ENCODE measurements at regions not wholly inside any gene's neighbourhood (a gene's known extent, or its start where the extent isn't known, plus 50 kb on each side); places are given as distances from the start of the nearest gene placed in this dataset.

DNA sequence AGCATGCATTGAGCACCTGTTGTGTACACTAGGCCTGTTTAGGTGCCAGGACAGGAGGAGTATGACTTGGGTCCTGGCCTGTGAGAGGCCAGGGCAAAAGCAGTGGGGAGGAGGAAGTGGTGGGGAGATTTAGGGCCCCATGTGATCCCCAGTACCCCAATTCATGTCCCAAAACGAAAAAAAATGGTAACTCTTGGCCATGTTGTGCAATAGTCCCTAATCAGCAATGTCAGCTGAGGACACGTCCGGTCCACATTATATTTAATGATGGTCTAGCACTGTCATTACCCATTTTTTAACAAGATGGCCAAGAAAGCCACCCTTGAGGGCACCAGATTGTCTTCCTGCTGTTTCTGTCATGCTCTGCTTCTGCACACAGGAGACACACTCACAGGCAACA is 142.0 kb upstream of the RET start:
- TF ChIP-seq, protein P1, sequence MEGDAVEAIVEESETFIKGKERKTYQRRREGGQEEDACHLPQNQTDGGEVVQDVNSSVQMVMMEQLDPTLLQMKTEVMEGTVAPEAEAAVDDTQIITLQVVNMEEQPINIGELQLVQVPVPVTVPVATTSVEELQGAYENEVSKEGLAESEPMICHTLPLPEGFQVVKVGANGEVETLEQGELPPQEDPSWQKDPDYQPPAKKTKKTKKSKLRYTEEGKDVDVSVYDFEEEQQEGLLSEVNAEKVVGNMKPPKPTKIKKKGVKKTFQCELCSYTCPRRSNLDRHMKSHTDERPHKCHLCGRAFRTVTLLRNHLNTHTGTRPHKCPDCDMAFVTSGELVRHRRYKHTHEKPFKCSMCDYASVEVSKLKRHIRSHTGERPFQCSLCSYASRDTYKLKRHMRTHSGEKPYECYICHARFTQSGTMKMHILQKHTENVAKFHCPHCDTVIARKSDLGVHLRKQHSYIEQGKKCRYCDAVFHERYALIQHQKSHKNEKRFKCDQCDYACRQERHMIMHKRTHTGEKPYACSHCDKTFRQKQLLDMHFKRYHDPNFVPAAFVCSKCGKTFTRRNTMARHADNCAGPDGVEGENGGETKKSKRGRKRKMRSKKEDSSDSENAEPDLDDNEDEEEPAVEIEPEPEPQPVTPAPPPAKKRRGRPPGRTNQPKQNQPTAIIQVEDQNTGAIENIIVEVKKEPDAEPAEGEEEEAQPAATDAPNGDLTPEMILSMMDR (IDR thresholded peaks at IDR 0.05), result no peak
- peaks cover 14% of the 10 kb centered on the region for H3K4me1 ChIP-seq
- no peak for ATAC-seq
- DNase-seq, result no peak
- intact Hi-C loops (cut with DNase I), result no loop called here
- H3K36me3 ChIP-seq, result no peaks in the 10 kb centered on the region
- no peak overlapping the region for H3K4me3 ChIP-seq
- H3K27me3 ChIP-seq (ENCODE audit: low read depth), result peaks cover 50% of the 10 kb centered on the region
- H3K9me3 ChIP-seq, result no peaks in the 10 kb centered on the region
- no peak overlapping the region for H3K27ac ChIP-seq

DNA sequence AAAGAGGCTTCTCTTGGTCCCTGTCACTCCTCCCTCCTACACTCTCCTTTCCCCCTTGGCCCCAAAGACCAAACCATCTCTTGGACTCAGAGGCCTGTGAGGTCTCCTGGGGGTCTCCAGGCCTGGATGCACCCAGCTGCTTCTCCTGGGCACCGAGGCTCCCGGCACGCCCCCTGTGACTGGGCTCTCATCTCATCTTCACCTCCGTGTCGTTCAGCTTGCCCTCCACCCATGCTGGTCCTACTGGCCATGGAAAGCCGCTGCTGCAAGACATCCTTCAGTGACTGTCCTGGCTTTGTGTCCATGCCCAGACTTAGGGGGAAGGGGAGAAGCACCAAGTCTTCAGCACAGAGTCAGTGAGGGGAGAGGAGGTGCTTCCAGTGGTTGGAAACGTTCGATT is 141.4 kb upstream of the RET start:
- TF ChIP-seq, protein P1 (IDR thresholded peaks at IDR 0.05), result no peak
- H3K4me3 ChIP-seq, result no peak overlapping the region
- no peaks in the 10 kb centered on the region for H3K36me3 ChIP-seq

DNA sequence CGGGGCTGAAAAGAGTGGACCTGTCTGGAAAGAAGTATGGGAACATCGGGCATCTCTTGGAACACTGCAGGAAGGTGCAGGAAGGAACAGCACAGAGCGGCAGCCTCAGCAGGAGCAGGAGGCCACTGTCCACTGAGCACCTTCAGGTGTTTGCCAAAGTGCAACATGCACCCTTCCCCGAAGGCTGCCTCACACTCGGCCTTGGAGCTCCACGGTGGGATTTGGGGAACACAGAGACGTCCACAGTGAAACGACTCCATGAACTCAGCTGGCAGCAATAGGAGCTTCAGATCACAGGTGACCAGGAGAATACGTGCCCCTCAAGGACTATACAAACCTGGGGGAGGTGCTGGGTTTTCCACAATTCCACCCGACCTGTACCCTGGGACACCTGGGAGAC is 140.3 kb upstream of the RET start:
- Histone ChIP-seq H3K27me3 (ENCODE audit: low read depth) (peaks cover 42% of the 10 kb centered on the region), H3K27ac (no peak overlapping the region), H3K9me3 (no peaks in the 10 kb centered on the region), H3K4me3 (no peak overlapping the region), H3K36me3 (no peaks in the 10 kb centered on the region), H3K4me1 (peaks cover 14% of the 10 kb centered on the region)
- no peak for DNase-seq
- intact Hi-C loops (cut with DNase I), result no loop called here
- ATAC-seq, result no peak
- TF ChIP-seq, protein P1 (IDR thresholded peaks at IDR 0.05), result no peak

More for the DNA sequence above, 141.4 kb upstream of the RET start:
- DNase-seq, result no peak
- peaks cover 14% of the 10 kb centered on the region for H3K4me1 ChIP-seq
- intact Hi-C loops (cut with DNase I), result no loop called here
- ATAC-seq, result no peak
- H3K9me3 ChIP-seq, result no peaks in the 10 kb centered on the region
- H3K27me3 ChIP-seq (ENCODE audit: low read depth), result peaks cover 51% of the 10 kb centered on the region
- H3K27ac ChIP-seq, result no peak overlapping the region

DNA sequence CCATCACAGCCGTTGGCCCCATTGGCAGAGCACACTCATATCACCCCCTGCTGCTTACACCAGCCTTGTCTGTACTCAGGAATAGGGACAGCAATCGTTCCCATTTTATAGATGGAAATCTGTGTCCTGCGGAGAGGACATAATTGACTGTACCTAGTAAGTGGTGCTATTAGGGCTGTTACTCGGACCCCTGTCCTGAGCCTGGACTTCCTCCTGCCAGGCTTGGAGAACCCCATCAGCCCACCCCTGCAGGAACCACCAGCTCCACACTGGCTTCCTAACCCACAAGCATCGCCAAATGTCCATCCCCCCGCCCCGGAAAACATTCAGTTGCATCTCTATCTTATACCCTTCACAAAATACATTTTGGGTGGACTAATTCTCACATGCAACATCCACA is 139.8 kb upstream of the RET start:
- peaks cover 14% of the 10 kb centered on the region for H3K4me1 ChIP-seq
- no peaks in the 10 kb centered on the region for H3K9me3 ChIP-seq
- H3K27me3 ChIP-seq (ENCODE audit: low read depth), result peaks cover 37% of the 10 kb centered on the region
- no peak for ATAC-seq
- no peak overlapping the region for H3K4me3 ChIP-seq
- H3K27ac ChIP-seq, result no peak overlapping the region
- intact Hi-C loops (cut with DNase I), result no loop called here
- H3K36me3 ChIP-seq, result no peaks in the 10 kb centered on the region
- TF ChIP-seq, protein P1 (IDR thresholded peaks at IDR 0.05), result no peak
- DNase-seq, result no peak

DNA sequence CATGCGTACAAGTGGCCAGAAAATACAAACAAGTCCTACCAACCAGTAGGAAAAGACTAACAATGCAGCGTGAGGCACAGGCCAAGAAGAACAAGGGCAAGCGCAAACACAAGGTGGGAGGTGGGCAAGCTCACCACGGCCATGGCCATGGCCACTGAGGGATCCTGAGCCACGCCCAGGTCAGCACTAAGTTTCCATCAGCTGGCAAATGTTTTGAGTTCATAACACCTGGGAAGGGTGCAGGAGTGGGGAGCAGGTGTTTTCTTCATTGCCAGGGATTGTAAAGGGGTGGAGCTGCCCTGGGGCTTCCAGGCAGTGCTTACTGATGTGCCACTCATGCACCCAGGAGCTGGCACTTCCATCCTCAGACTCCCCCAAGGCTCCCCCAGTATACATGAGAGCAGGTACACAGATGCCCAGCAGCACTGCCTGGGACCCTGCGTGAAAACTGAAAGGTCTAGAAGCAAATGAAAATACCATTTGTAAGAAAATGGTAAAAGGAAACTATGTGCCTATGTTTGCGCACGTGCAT is 139.2 kb upstream of the RET start:
- Histone ChIP-seq H3K4me1 (peaks cover 14% of the 10 kb centered on the region), H3K27me3 (ENCODE audit: low read depth) (peaks cover 31% of the 10 kb centered on the region), H3K9me3 (no peaks in the 10 kb centered on the region), H3K36me3 (no peaks in the 10 kb centered on the region), H3K27ac (no peak overlapping the region), H3K4me3 (no peak overlapping the region)
- ATAC-seq (no peak), DNase-seq (no peak)
- TF ChIP-seq, protein P1 (IDR thresholded peaks at IDR 0.05), result no peak
- intact Hi-C loops (cut with DNase I), result no loop called here

DNA sequence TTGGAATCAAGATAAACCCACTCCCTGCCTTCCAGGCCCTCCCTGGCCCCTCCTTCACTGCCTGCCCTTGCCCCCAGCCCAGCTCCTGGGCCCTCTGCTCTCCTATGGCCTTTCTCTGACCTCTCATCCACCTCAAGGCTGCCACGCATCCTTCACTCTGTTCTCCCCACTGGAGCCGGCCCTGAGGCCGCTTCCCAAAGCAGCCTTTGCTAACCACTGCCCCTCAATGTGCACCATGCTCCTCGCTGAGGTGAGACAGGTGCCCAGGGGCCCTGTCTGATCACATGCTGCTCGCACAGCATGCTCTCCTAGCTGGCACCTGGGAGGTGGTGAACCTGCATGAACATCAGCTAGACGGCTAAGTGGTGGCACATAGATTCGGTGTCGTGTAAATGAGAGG is 138.5 kb upstream of the RET start:
- Histone ChIP-seq H3K27me3 (ENCODE audit: low read depth) (peaks cover 24% of the 10 kb centered on the region), H3K4me3 (no peak overlapping the region), H3K27ac (no peak overlapping the region), H3K4me1 (peaks cover 9% of the 10 kb centered on the region), H3K9me3 (no peaks in the 10 kb centered on the region), H3K36me3 (no peaks in the 10 kb centered on the region)
- intact Hi-C loops (cut with DNase I), result no loop called here
- DNase-seq, result no peak
- ATAC-seq, result no peak
- TF ChIP-seq, protein P1 (IDR thresholded peaks at IDR 0.05), result no peak

All from lower lobe of right lung (tissue), 2 donors.